ENCODE measurements at regions not wholly inside any gene's neighbourhood (a gene's known extent, or its start where the extent isn't known, plus 50 kb on each side); places are given as distances from the start of the nearest gene placed in this dataset.
A peak's percentile ranks its signal among the peaks of the same experiment; 100 is the strongest.

GRCh38 chr11:115808351-115808940, 304.2 kb upstream of the CADM1 start:
- peak; percentile 1 for DNase-seq (ENCODE audit: low read depth)
- in situ Hi-C loops (cut with HindIII; ENCODE audit: low pct_unique_long_range_greater_than_20kb, low sequenced_read_pairs): no loop called here

DNA sequence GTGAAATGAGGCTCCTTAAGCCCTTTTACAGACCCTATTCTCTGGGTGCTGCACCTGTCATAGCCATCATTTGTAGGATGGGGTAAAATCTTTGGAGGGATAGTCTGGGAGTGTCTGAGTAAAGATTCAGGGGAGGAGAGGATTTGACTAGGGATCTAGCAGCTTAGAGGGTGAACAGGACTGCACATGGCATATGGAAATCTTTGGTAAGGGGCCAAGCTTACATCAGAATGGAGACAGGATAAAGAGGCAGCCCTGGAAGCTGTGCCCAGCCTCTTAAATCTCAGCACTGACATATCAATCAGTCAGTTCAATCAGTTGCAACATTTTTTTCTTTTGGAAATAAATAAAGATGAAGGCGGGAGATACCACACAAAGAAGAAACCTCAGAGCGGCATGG, 301.8 kb upstream of the CADM1 start:
- DNase-seq (ENCODE audit: low read depth): no peak
- in situ Hi-C loops (cut with HindIII; ENCODE audit: low pct_unique_long_range_greater_than_20kb, low sequenced_read_pairs): no loop called here

GRCh38 chr11:115803073-115803740, 299.0 kb upstream of the CADM1 start:
- no peak for DNase-seq (ENCODE audit: low read depth)
- in situ Hi-C loops (cut with HindIII; ENCODE audit: low pct_unique_long_range_greater_than_20kb, low sequenced_read_pairs): no loop called here

DNA sequence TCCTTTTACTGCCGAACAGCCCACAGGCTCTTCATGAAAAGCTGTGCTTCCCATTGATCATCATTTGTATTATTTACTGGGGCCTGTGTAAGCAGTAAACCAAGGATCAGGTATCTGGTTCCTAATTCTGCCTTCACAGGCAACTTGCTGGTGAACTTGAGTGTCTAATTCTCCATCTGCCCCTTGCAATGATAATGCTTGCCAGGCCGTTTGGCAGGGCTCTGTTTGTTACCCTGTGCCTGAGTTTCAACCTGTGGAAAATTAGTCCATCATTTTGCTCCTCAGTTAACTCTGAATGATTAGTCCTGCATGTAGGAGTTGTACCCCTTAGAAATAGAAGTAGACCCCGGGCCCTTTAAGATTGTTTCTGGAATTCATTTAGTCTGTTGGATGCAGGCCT, 298.4 kb upstream of the CADM1 start:
- in situ Hi-C loops (cut with HindIII; ENCODE audit: low pct_unique_long_range_greater_than_20kb, low sequenced_read_pairs): no loop called here
- DNase-seq (ENCODE audit: low read depth): no peak

GRCh38 chr11:115792903-115793302, 288.7 kb upstream of the CADM1 start:
- no peak for DNase-seq (ENCODE audit: low read depth)
- in situ Hi-C loops (cut with HindIII; ENCODE audit: low pct_unique_long_range_greater_than_20kb, low sequenced_read_pairs): no loop called here

DNA sequence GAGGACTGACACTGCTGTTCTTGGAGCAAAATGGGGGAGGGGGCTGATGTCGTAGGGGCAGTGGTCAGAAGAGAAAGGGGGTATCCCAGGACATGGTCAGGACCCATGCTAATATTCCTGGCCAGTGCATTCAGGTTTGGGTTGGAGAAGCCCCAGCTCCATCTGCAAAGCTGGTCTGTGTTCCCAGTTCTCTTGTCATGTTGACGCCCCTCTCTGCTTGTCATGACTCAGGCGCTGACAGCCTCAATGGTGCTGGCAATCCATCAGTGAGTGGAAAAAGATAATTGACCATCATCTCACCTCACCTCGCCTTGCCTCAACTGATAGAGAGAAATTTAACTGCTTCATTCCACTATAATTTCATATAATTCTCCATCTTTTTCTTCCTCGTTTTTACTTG, 283.1 kb upstream of the CADM1 start:
- in situ Hi-C loops (cut with HindIII; ENCODE audit: low pct_unique_long_range_greater_than_20kb, low sequenced_read_pairs): no loop called here
- no peak for DNase-seq (ENCODE audit: low read depth)

DNA sequence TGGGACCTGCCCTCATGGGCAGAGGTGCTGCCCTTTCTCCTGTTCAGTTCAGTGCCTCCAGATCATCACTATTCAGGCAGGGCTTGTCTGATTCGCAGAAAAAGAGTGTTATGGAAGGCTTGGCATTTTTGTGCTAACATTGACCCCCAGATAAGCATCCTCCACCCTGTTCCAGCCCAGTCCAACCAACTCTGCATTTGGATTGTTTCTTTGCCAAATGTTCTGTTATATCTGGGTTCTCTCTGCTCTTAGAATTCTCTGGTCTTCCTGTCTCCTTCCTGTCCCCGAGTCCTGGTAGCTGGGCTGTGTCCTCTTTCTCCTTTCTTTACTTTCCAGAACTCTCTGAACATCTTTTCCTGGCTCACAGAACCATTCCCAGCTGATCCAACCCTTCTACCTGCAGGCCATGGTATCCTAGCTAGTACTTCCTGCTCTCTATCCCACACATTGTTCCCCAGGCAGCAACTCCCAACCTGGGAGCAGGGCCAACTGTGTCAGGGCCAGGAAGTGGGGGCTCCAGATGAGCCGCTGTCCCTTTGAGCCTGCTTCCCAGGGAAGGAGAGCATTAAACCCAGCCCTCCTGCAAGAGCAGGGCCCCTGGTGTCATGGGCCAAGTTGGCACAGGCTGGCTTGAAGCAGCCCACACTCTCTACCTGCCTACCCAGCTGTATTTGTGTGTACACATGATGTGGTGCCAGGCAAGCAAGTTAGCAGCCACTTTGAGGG, 280.7 kb upstream of the CADM1 start:
- in situ Hi-C loops (cut with HindIII; ENCODE audit: low pct_unique_long_range_greater_than_20kb, low sequenced_read_pairs): no loop called here
- no peak for DNase-seq (ENCODE audit: low read depth)

GRCh38 chr11:115780646-115781362, 276.6 kb upstream of the CADM1 start:
- no peak for DNase-seq (ENCODE audit: low read depth)
- in situ Hi-C loops (cut with HindIII; ENCODE audit: low pct_unique_long_range_greater_than_20kb, low sequenced_read_pairs): no loop called here

GRCh38 chr11:115778928-115779650, 274.9 kb upstream of the CADM1 start:
- DNase-seq (ENCODE audit: low read depth): no peak
- in situ Hi-C loops (cut with HindIII; ENCODE audit: low pct_unique_long_range_greater_than_20kb, low sequenced_read_pairs): no loop called here

DNA sequence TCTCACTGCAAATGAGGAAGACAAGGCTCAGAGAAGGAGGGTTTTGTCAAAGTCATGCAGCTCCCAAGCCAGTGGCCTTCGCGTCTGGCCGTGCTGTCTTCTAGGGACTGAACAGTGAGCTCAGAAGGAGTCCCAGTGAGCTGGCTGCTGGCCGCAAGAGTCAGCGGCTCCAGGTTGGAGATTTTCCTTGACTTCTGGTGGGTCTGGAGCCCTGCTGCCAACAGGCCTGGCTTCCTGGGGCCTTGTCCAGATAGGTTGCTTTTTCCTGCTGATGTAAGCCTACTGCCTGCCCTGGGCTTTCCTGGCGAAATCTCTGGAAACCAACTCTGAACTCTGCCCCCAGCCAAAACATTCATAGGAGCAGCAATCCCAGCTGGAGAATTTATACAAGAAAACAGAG, 272.7 kb upstream of the CADM1 start:
- in situ Hi-C loops (cut with HindIII; ENCODE audit: low pct_unique_long_range_greater_than_20kb, low sequenced_read_pairs): no loop called here
- no peak for DNase-seq (ENCODE audit: low read depth)

- in situ Hi-C loops (cut with HindIII; ENCODE audit: low pct_unique_long_range_greater_than_20kb, low sequenced_read_pairs): no loop called here
- DNase-seq (ENCODE audit: low read depth): no peak
Observed at GRCh38 chr11:115775846-115776245, 271.6 kb upstream of the CADM1 start.

DNA sequence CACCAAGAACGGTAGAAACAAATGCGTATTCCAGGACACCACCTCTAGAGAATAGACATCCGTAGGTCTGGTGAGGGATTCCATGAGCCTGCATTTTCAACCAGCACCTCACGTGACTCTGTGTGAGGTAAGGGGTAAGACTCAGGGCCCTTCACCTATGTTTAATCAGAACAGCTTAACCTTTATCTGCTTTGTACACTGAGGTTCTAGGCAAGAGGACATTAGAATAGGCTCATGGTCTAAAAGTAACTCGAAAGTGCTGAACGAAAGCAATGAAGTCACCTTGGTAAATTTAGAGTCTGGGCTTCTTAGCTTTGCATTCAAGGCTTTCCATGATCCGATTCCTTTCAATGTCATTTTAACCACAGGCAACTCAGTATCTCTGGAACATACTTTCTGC, 270.5 kb upstream of the CADM1 start:
- no peak for DNase-seq (ENCODE audit: low read depth)
- in situ Hi-C loops (cut with HindIII; ENCODE audit: low pct_unique_long_range_greater_than_20kb, low sequenced_read_pairs): no loop called here

DNA sequence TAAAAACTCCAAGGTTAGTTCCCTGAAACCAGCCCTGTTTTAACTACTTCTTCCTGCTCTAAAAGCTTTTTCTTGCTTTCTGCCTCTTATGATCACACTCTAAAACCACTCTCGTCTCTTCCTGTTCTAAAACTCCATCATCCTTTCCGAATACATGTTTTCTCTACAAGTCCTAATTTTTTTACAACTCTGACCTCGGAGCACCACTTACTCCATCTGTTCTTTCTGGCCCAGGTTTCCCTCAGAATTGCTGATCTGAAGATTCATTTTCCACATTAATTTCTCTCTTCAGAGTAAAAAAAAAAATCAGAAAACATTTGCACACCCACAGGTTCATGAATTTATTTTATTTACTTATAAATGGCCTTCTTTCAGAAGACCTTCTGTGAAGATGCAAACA, 265.7 kb upstream of the CADM1 start:
- DNase-seq (ENCODE audit: low read depth): no peak
- in situ Hi-C loops (cut with HindIII; ENCODE audit: low pct_unique_long_range_greater_than_20kb, low sequenced_read_pairs): no loop called here

- no peak for DNase-seq (ENCODE audit: low read depth)
- in situ Hi-C loops (cut with HindIII; ENCODE audit: low pct_unique_long_range_greater_than_20kb, low sequenced_read_pairs): no loop called here
Observed at GRCh38 chr11:115767883-115768282, 263.7 kb upstream of the CADM1 start.

DNA sequence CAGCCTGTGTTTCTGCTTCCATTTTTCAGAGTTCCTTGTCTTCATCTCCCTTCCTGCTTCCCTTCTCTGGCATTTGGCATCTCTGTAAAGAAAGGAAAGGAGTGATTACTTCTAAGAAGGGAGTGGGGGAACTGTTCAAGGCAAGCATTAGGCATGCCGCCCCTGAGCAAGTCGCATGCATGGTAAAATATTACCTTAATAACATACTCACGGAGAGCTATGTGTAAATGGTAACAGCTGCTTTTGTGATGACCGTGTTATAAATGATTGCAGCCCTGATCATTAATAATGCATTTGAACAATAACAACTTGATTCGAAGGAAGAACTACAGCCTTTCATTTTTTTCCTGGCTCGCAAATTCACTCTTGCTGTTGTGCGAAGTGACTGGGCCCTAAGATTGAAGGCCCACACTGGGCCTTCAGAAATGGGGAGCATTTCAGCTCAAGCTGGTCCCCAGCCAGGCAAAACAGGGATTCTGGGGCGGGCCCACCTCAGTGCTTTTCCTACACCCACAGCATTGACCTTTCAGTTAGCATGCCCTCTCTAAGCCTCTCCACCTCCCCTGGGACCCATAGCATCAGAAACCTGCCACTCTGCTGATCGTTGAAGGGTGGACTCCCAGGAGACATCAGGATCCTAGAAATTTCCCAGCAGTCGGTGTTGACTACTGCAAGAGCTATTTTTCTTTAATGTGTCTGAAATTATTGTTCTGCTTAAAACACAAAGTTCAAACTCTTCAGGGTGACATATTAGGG, 263.0 kb upstream of the CADM1 start:
- in situ Hi-C loops (cut with HindIII; ENCODE audit: low pct_unique_long_range_greater_than_20kb, low sequenced_read_pairs): no loop called here
- no peak for DNase-seq (ENCODE audit: low read depth)

DNA sequence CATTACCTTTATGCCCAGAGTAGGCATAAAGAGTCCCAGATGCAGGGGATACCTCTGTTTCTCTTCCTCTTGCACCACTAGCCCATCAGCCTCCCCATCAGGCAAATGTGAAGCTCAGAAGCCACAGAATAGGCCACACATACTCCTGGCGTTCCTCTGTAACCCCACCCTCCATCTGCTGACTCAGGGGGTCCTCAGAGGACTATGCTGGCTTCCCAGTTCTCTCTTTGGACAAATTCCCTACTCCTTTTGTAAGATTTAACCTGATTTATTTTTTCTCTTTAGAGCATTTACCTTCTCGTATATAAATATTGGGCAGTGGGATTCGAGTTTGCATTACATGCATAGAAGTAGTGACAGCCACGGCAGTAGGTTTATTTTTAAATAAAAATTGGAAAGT, 262.3 kb upstream of the CADM1 start:
- in situ Hi-C loops (cut with HindIII; ENCODE audit: low pct_unique_long_range_greater_than_20kb, low sequenced_read_pairs): no loop called here
- no peak for DNase-seq (ENCODE audit: low read depth)

GRCh38 chr11:115765803-115766239, 261.6 kb upstream of the CADM1 start:
- no peak for DNase-seq (ENCODE audit: low read depth)
- in situ Hi-C loops (cut with HindIII; ENCODE audit: low pct_unique_long_range_greater_than_20kb, low sequenced_read_pairs): no loop called here

DNA sequence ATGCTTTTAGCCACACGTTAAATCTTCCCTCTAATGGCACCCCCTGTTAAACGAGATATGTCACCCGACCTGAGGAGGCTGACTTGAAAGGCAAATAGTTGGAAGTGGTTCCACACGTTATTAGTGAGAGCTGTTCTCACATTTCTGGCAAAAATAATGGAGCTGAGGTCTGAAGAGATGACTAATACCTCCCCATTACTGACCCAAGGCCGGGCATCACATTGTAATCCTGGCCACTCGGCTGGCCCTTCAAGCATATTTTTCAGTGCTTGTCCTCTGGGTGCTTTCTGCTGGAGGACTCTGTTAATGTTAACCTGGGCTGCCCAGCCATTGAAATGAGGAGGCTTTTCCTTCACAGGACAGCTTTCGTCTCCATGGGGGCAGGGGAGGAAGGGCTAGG, 260.0 kb upstream of the CADM1 start:
- in situ Hi-C loops (cut with HindIII; ENCODE audit: low pct_unique_long_range_greater_than_20kb, low sequenced_read_pairs): no loop called here
- no peak for DNase-seq (ENCODE audit: low read depth)

Measured in Caki2 (cell line).